OCI-LY1 (cell line): ENCODE measurements at regions not wholly inside any gene's neighbourhood (a gene's known extent, or its start where the extent isn't known, plus 50 kb on each side); places are given as distances from the start of the nearest gene placed in this dataset.
"Not testable (repeated sequence)": the region's sequence is repeated elsewhere in the genome, so short reads cannot be mapped to it uniquely, and the experiment has no call there.

Experiments
- H2AFZ ChIP-seq: fragments of 200-600 bp; sonication (generic), shearing (Covaris generic); 2 replicates; pipeline ENCODE4 v1.6.0; 2014; ENCODE audit warnings: antibody characterized with exemption, mild to moderate bottlenecking, low read length
- H3F3A ChIP-seq: fragments of 200-600 bp; sonication (generic), shearing (Covaris generic); 2 replicates; pipeline ENCODE4 v1.6.0; 2014; ENCODE audit warnings: mild to moderate bottlenecking, antibody characterized with exemption, low read length, moderate library complexity; ENCODE audit not compliant: insufficient read depth
- H3K27ac ChIP-seq: fragments of 200-600 bp; sonication (generic); 2 replicates; pipeline ENCODE4 v1.5.1; 2014; ENCODE audit warnings: low read length, mixed run types, mild to moderate bottlenecking, low read depth; ENCODE audit not compliant: poor library complexity, severe bottlenecking
- H3K27me3 ChIP-seq: fragments of 200-600 bp; sonication (generic); 2 replicates; pipeline ENCODE4 v1.6.0; 2014; ENCODE audit warnings: antibody characterized with exemption, mild to moderate bottlenecking, low read length, moderate library complexity; ENCODE audit not compliant: insufficient read depth
- H3K36me3 ChIP-seq: fragments of 200-600 bp; sonication (generic); 2 replicates; pipeline ENCODE4 v1.6.1; 2014; ENCODE audit warnings: mild to moderate bottlenecking, antibody characterized with exemption, low read length, moderate library complexity, mixed read lengths; ENCODE audit not compliant: insufficient read depth
- H3K4me1 ChIP-seq: fragments of 200-600 bp; sonication (generic); 2 replicates; pipeline ENCODE4 v1.5.1; 2014; ENCODE audit warnings: mild to moderate bottlenecking, low read length, moderate library complexity; ENCODE audit not compliant: insufficient read depth, severe bottlenecking
- H3K4me2 ChIP-seq: fragments of 200-600 bp; sonication (generic), shearing (Covaris generic); 2 replicates; pipeline ENCODE4 v1.6.1; 2014; ENCODE audit warnings: low read length
- H3K4me3 ChIP-seq: fragments of 200-600 bp; sonication (generic); 2 replicates; pipeline ENCODE4 v1.5.1; 2014; ENCODE audit warnings: low read length, low read depth, mild to moderate bottlenecking, mixed read lengths; ENCODE audit not compliant: poor library complexity, severe bottlenecking
- H3K79me2 ChIP-seq: fragments of 200-600 bp; shearing (Covaris generic); 2 replicates; pipeline ENCODE4 v1.6.1; 2016; ENCODE audit warnings: mixed run types, low read length, mixed read lengths; ENCODE audit not compliant: insufficient read depth
- H3K9ac ChIP-seq: fragments of 200-600 bp; sonication (generic), shearing (Covaris generic); 2 replicates; pipeline ENCODE4 v1.6.1; 2014; ENCODE audit warnings: mild to moderate bottlenecking, low read length, mixed read lengths
- H3K9me2 ChIP-seq: fragments of 200-600 bp; sonication (generic), shearing (Covaris generic); 2 replicates; pipeline ENCODE4 v1.6.1; 2014; ENCODE audit warnings: low read depth, mild to moderate bottlenecking, low read length, mixed read lengths
- H3K9me3 ChIP-seq: fragments of 200-600 bp; shearing (Covaris generic); 2 replicates; pipeline ENCODE4 v1.6.1; 2014; ENCODE audit warnings: low read length, mixed read lengths
- H4K20me1 ChIP-seq: fragments of 200-600 bp; sonication (generic), shearing (Covaris generic); 2 replicates; pipeline ENCODE4 v1.6.0; 2016; ENCODE audit warnings: mild to moderate bottlenecking, low read length; ENCODE audit not compliant: insufficient read depth
- CTCF ChIP-seq: fragments of 200-600 bp; sonication (generic), shearing (Covaris generic); IDR thresholded peaks from 2 replicates; pipeline ENCODE4 v1.5.1; 2017; ENCODE audit warnings: mild to moderate bottlenecking, antibody characterized with exemption, low read length, moderate library complexity, mixed read lengths
- EZH2 ChIP-seq: fragments of 200-600 bp; sonication (generic), shearing (Covaris generic); IDR thresholded peaks from 2 replicates; pipeline ENCODE4 v1.8.0; 2017; ENCODE audit warnings: borderline replicate concordance, mixed run types, mild to moderate bottlenecking, antibody characterized with exemption, low read length, moderate library complexity, mixed read lengths

- H2AFZ ChIP-seq: no peak overlapping the region
- H3K36me3 ChIP-seq: no peaks in the 10 kb centered on the region
- no peak overlapping the region for H3K9ac ChIP-seq
- no peaks in the 10 kb centered on the region for H3K4me1 ChIP-seq
- no peak overlapping the region for H3K4me2 ChIP-seq
- H4K20me1 ChIP-seq: no peaks in the 10 kb centered on the region
- no peaks in the 10 kb centered on the region for H3K79me2 ChIP-seq
- H3K27me3 ChIP-seq: no peaks in the 10 kb centered on the region
- H3F3A ChIP-seq: no peaks in the 10 kb centered on the region
- no peaks in the 10 kb centered on the region for H3K9me2 ChIP-seq
- no peaks in the 10 kb centered on the region for H3K9me3 ChIP-seq
- TF ChIP-seq EZH2: no peak
- TF ChIP-seq CTCF: no peak
- H3K4me3 ChIP-seq: no peak overlapping the region
- H3K27ac ChIP-seq: no peak overlapping the region
Measured at GRCh38 chr1:98288494-98288893, 367.7 kb upstream of the DPYD start.

DNA sequence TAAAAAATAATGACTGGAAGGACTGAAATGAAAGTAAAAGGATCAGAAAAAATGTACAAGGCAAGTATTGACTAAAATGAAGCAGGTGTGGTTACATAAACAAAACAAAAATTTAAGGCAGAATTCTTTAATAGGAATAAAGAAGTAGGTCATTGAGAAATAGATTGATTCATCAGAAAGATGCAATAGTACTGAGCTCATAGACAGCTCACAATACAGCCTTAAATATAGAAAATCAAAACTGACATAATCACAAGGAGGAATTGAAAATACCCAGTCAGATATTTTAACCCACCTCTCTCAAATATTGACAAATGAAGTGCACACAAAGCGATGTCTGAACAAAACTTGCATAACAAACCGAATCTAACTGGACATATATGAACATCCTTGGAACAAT, 366.8 kb upstream of the DPYD start:
- Histone ChIP-seq H3F3A (no peaks in the 10 kb centered on the region), H3K36me3 (no peaks in the 10 kb centered on the region), H4K20me1 (no peaks in the 10 kb centered on the region), H3K9me2 (no peaks in the 10 kb centered on the region), H3K4me3 (no peak overlapping the region), H3K27ac (no peak overlapping the region), H3K79me2 (no peaks in the 10 kb centered on the region), H3K27me3 (no peaks in the 10 kb centered on the region), H3K4me2 (no peak overlapping the region), H3K4me1 (no peaks in the 10 kb centered on the region), H3K9ac (no peak overlapping the region), H3K9me3 (no peaks in the 10 kb centered on the region), H2AFZ (no peak overlapping the region)
- no peak for TF ChIP-seq CTCF
- TF ChIP-seq EZH2: no peak

DNA sequence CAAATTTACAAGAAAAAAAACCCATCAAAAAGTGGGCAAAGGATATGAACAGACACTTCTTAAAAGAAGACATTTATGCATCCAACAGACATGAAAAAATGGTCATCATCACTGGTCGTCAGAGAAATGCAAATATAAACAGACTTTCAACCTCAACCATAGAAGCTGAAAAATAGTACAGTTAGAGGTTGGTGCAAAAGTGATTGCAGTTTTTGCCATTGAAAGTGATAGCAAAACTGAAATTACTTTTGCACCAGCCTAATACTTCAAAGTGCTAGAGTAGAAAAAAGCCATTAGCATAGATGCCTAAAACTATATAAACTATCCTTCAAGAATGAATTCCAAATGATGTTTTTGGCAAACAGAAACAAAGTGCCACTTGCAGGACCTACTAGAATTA, 365.8 kb upstream of the DPYD start:
- H3F3A ChIP-seq: no peaks in the 10 kb centered on the region
- TF ChIP-seq CTCF: no peak
- TF ChIP-seq EZH2: no peak
- H3K4me1 ChIP-seq: no peaks in the 10 kb centered on the region

GRCh38 chr1:98285286-98285685, 364.5 kb upstream of the DPYD start:
- not testable (repeated sequence) for H3K9me2 ChIP-seq, H3K4me1 ChIP-seq, H3F3A ChIP-seq, H3K9ac ChIP-seq, H3K4me3 ChIP-seq, H3K27me3 ChIP-seq, H3K36me3 ChIP-seq, H2AFZ ChIP-seq, H4K20me1 ChIP-seq, H3K79me2 ChIP-seq, H3K4me2 ChIP-seq, H3K9me3 ChIP-seq, H3K27ac ChIP-seq

More for the DNA sequence above, 365.8 kb upstream of the DPYD start:
- H3K9me2 ChIP-seq: no peaks in the 10 kb centered on the region
- H3K27me3 ChIP-seq: no peaks in the 10 kb centered on the region
- H4K20me1 ChIP-seq: no peaks in the 10 kb centered on the region
- no peaks in the 10 kb centered on the region for H3K36me3 ChIP-seq
- no peaks in the 10 kb centered on the region for H3K79me2 ChIP-seq
- no peak overlapping the region for H3K4me3 ChIP-seq
- H3K27ac ChIP-seq: no peak overlapping the region
- no peaks in the 10 kb centered on the region for H3K9me3 ChIP-seq
- H3K9ac ChIP-seq: no peak overlapping the region
- H3K4me2 ChIP-seq: no peak overlapping the region
- no peak overlapping the region for H2AFZ ChIP-seq
